Panc1 (cell line): ENCODE measurements at regions not wholly inside any gene's neighbourhood (a gene's known extent, or its start where the extent isn't known, plus 50 kb on each side); places are given as distances from the start of the nearest gene placed in this dataset.

ENCODE experiments used
- ATAC-seq: fragments of 200-7000 bp; cut with Tn5 transposase; 2 replicates; pipeline ENCODE4 v1.9.1; 2020; ENCODE audit warnings: mild to moderate bottlenecking, moderate library complexity
- BruUV-seq: library from RNA; stranded (reverse); fragments of 400-500 nt; replicated peaks from 2 replicates; lab custom pipeline; 2021; lab: Mats Ljungman, UMichigan
- CTCF ChIA-PET: fragments of 300-600 bp; sonication (Branson Sonifier 250); formaldehyde crosslinking; loops from one replicate; lab custom pipeline; 2022; ENCODE audit warnings: antibody characterized with exemption; lab: Charles Lee
- POLR2A ChIA-PET: fragments of 300-600 bp; sonication (Branson Sonifier 250); formaldehyde crosslinking; loops from one replicate; lab custom pipeline; 2022; ENCODE audit warnings: antibody characterized with exemption; lab: Charles Lee
- DNase-seq: peaks from one replicate; pipeline ENCODE4 v3.0.0-alpha.2; 2010; ENCODE audit warnings: low read depth, low spot score
- H3K27ac ChIP-seq: 2 replicates; pipeline ENCODE4 v1.5.1; 2011; ENCODE audit warnings: mild to moderate bottlenecking, low read length, inconsistent platforms
- H3K27me3 ChIP-seq: fragments of 200-500 bp; sonication (Bioruptor generic); 2 replicates; pipeline ENCODE4 v1.6.0; 2014; ENCODE audit warnings: low read length, inconsistent platforms; ENCODE audit not compliant: control insufficient read depth, insufficient read depth
- H3K36me3 ChIP-seq: fragments of 200-500 bp; sonication (Bioruptor generic); 2 replicates; pipeline ENCODE4 v1.5.1; 2014; ENCODE audit warnings: inconsistent platforms, mild to moderate bottlenecking, low read length, moderate library complexity; ENCODE audit not compliant: control insufficient read depth, insufficient read depth
- H3K4me1 ChIP-seq: 2 replicates; pipeline ENCODE4 v1.5.1; 2011; ENCODE audit warnings: inconsistent platforms, mild to moderate bottlenecking, low read length, moderate library complexity; ENCODE audit not compliant: control insufficient read depth, insufficient read depth
- H3K4me3 ChIP-seq, 2 experiments: 2 replicates each; pipeline ENCODE4 v1.5.1; 2011 to 2012; ENCODE audit warnings: low read depth in 2 of 2, low read length in 2 of 2, mild to moderate bottlenecking in 2 of 2, inconsistent platforms in 1 of 2, moderate library complexity in 1 of 2
- H3K9me3 ChIP-seq: fragments of 200-500 bp; sonication (Bioruptor generic); 2 replicates; pipeline ENCODE4 v1.5.1; 2014; ENCODE audit warnings: low read depth, mild to moderate bottlenecking, inconsistent platforms, low read length, moderate library complexity; ENCODE audit not compliant: control insufficient read depth, insufficient read depth
- POLR2AphosphoS5 ChIP-seq: IDR thresholded peaks from 2 replicates; pipeline ENCODE4 v1.6.1; 2012; ENCODE audit warnings: mild to moderate bottlenecking, low read depth, low read length, moderate library complexity
- SIN3A ChIP-seq: IDR thresholded peaks from 2 replicates; pipeline ENCODE4 v1.6.1; 2012; ENCODE audit warnings: low read depth, mild to moderate bottlenecking, low read length, moderate library complexity, borderline replicate concordance; ENCODE audit not compliant: insufficient read depth
- TCF7L2 ChIP-seq: IDR thresholded peaks from 2 replicates; pipeline ENCODE4 v1.6.1; 2011; ENCODE audit warnings: mild to moderate bottlenecking, low read depth, low read length, inconsistent platforms
- in situ Hi-C: cut with HindIII; loops from 2 replicates; pipeline ENCODE4 v1.10.0; 2016; ENCODE audit warnings: low sequenced_read_pairs, low pct_unique_long_range_greater_than_20kb
- intact Hi-C: fragments of 100-400 bp; cut with micrococcal nuclease; formaldehyde crosslinking; loops from one replicate; pipeline ENCODE4 v1.10.0; 2022; ENCODE audit not compliant: unreplicated experiment
- TF ChIP-seq, protein P1 (sequence below), 2 experiments: IDR thresholded peaks; 2 replicates each; pipeline ENCODE4 v1.6.1; 2011 to 2012; ENCODE audit warnings: low read depth in 2 of 2, control low read depth in 1 of 2, low read length in 1 of 2, mild to moderate bottlenecking in 1 of 2, moderate library complexity in 1 of 2; ENCODE audit not compliant: insufficient read depth in 1 of 2
- TF ChIP-seq, protein P2 (sequence below): fragments of 450-650 bp; IDR thresholded peaks from 2 replicates; pipeline ENCODE4 v1.5.1; 2017; ENCODE audit warnings: mild to moderate bottlenecking

DNA sequence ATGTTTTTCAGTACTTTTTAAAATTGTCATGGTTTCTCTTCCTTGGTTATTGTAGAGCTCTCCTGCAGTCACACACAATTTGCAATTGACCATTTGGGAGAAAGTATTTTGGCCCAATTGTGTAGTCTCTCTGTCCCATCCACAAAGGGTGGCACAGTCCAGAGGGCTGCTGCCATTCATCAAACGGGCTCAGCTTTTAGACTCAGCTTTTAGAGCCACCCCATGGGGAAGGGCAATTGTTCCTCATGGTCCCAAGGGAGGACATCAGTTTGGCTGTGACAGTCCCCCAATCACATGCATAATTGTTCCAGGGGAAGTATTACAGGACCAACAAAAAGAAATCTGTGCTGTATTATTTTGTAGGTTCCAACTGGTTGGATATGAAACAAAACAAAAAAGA is 207.6 kb downstream of the ZNF462 start:
- POLR2A ChIA-PET: no interaction called here
- H3K36me3 ChIP-seq: no peaks in the 10 kb centered on the region

DNA sequence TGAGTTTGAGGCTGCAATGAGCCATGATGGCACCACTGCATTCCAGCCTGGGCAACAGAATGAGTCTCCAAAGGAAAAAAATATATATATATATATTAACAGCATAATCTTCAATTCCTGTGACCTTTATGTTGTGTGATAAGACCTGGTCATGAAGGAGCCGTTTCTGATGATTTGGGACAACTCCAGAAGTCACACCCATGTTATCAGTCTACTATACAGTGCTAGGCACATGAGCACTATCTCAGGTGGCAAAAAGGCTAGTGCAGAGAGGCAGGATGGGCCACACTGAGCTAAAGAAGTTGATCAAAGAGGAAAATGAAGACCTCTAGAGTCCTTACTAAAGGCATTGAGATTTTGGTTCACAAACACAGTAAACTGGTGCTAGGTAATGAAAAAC is 205.0 kb upstream of the RAD23B start:
- Histone ChIP-seq H3K27ac (no peak overlapping the region), H3K9me3 (no peaks in the 10 kb centered on the region), H3K36me3 (no peaks in the 10 kb centered on the region), H3K4me1 (no peaks in the 10 kb centered on the region), H3K27me3 (no peaks in the 10 kb centered on the region), H3K4me3 (no peak overlapping the region)
- no peak for DNase-seq
- no peak for ATAC-seq
- no peak for TF ChIP-seq POLR2AphosphoS5
- no peak for TF ChIP-seq SIN3A
- BruUV-seq: no TSS peak
- in situ Hi-C loops (no loop called here), intact Hi-C loops (no loop called here)
- ChIA-PET POLR2A (no interaction called here), CTCF (no interaction called here)

More for the DNA sequence above, 207.6 kb downstream of the ZNF462 start:
- in situ Hi-C loops: no loop called here
- H3K4me1 ChIP-seq: no peaks in the 10 kb centered on the region
- no peak overlapping the region for H3K4me3 ChIP-seq
- no peak for DNase-seq
- no peak for ATAC-seq
- CTCF ChIA-PET: no interaction called here
- H3K9me3 ChIP-seq: no peaks in the 10 kb centered on the region
- TF ChIP-seq POLR2AphosphoS5 (no peak), TCF7L2 (no peak), SIN3A (no peak)
- TF ChIP-seq, protein P1, sequence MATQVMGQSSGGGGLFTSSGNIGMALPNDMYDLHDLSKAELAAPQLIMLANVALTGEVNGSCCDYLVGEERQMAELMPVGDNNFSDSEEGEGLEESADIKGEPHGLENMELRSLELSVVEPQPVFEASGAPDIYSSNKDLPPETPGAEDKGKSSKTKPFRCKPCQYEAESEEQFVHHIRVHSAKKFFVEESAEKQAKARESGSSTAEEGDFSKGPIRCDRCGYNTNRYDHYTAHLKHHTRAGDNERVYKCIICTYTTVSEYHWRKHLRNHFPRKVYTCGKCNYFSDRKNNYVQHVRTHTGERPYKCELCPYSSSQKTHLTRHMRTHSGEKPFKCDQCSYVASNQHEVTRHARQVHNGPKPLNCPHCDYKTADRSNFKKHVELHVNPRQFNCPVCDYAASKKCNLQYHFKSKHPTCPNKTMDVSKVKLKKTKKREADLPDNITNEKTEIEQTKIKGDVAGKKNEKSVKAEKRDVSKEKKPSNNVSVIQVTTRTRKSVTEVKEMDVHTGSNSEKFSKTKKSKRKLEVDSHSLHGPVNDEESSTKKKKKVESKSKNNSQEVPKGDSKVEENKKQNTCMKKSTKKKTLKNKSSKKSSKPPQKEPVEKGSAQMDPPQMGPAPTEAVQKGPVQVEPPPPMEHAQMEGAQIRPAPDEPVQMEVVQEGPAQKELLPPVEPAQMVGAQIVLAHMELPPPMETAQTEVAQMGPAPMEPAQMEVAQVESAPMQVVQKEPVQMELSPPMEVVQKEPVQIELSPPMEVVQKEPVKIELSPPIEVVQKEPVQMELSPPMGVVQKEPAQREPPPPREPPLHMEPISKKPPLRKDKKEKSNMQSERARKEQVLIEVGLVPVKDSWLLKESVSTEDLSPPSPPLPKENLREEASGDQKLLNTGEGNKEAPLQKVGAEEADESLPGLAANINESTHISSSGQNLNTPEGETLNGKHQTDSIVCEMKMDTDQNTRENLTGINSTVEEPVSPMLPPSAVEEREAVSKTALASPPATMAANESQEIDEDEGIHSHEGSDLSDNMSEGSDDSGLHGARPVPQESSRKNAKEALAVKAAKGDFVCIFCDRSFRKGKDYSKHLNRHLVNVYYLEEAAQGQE (IDR thresholded peaks at IDR 0.05; ENCODE audit: insufficient read depth in 1 of 2, low read depth in 2 of 2, low read length in 1 of 2): no peak
- TF ChIP-seq, protein P2, sequence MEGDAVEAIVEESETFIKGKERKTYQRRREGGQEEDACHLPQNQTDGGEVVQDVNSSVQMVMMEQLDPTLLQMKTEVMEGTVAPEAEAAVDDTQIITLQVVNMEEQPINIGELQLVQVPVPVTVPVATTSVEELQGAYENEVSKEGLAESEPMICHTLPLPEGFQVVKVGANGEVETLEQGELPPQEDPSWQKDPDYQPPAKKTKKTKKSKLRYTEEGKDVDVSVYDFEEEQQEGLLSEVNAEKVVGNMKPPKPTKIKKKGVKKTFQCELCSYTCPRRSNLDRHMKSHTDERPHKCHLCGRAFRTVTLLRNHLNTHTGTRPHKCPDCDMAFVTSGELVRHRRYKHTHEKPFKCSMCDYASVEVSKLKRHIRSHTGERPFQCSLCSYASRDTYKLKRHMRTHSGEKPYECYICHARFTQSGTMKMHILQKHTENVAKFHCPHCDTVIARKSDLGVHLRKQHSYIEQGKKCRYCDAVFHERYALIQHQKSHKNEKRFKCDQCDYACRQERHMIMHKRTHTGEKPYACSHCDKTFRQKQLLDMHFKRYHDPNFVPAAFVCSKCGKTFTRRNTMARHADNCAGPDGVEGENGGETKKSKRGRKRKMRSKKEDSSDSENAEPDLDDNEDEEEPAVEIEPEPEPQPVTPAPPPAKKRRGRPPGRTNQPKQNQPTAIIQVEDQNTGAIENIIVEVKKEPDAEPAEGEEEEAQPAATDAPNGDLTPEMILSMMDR: no peak
- H3K27ac ChIP-seq: no peak overlapping the region
- no TSS peak for BruUV-seq
- intact Hi-C loops: no loop called here
- no peaks in the 10 kb centered on the region for H3K27me3 ChIP-seq

DNA sequence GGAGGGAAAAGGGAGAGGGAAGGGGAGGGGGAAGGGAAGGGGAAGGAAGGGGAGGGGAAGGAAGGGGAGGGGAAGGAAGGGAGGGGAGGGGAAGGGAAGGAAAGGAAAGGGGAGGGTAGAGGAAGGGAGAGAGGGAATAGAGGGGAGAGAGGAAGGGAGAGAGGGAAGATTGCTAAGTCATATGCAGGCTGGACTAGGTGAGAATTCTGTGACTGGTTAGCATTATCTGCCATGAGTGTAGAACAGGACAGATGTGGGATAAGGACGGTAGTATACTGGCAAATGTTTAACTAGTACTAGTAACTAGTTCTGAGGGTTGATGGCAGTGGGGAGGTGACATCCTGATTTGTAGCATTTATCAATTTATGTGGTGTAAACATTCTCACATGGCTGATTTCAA is 203.5 kb upstream of the RAD23B start:
- no peaks in the 10 kb centered on the region for H3K9me3 ChIP-seq
- H3K4me1 ChIP-seq: no peaks in the 10 kb centered on the region
- ATAC-seq: no peak
- intact Hi-C loops: no loop called here
- H3K27ac ChIP-seq: no peak overlapping the region
- CTCF ChIA-PET: no interaction called here
- no TSS peak for BruUV-seq
- H3K4me3 ChIP-seq: no peak overlapping the region
- POLR2A ChIA-PET: no interaction called here
- no peaks in the 10 kb centered on the region for H3K36me3 ChIP-seq
- no peak for TF ChIP-seq SIN3A
- TF ChIP-seq, protein P1 (IDR thresholded peaks at IDR 0.05; ENCODE audit: insufficient read depth in 1 of 2, low read depth in 2 of 2, low read length in 1 of 2): no peak
- no peaks in the 10 kb centered on the region for H3K27me3 ChIP-seq
- DNase-seq: no peak
- in situ Hi-C loops: no loop called here
